Vagina (tissue), 2 donors: ENCODE measurements at regions not wholly inside any gene's neighbourhood (a gene's known extent, or its start where the extent isn't known, plus 50 kb on each side); places are given as distances from the start of the nearest gene placed in this dataset.

Experiments
- POLR2A ChIP-seq, 2 donors: fragments of 450-650 bp; IDR thresholded peaks; one replicate each; pipeline ENCODE4 v1.6.1; 2017; ENCODE audit warnings: antibody characterized with exemption in 2 of 2, mild to moderate bottlenecking in 2 of 2, moderate library complexity in 2 of 2
- POLR2AphosphoS5 ChIP-seq, 2 donors: sonication (generic); formaldehyde crosslinking; IDR thresholded peaks; one replicate each; pipeline ENCODE4 v1.9.0; 2017; ENCODE audit warnings: antibody characterized with exemption in 2 of 2, mild to moderate bottlenecking in 2 of 2, low read depth in 1 of 2; ENCODE audit not compliant: insufficient read depth in 1 of 2
- TF ChIP-seq, protein P1 (sequence below), 3 experiments: fragments of 450-650 bp in 2 of 3; fragments of 200-600 bp in 1 of 3; sonication (generic) in 1 of 3; IDR thresholded peaks; one replicate each; pipeline ENCODE4 v1.5.1; 2017 to 2019; ENCODE audit warnings: antibody characterized with exemption in 3 of 3, mild to moderate bottlenecking in 2 of 3, moderate library complexity in 2 of 3

DNA sequence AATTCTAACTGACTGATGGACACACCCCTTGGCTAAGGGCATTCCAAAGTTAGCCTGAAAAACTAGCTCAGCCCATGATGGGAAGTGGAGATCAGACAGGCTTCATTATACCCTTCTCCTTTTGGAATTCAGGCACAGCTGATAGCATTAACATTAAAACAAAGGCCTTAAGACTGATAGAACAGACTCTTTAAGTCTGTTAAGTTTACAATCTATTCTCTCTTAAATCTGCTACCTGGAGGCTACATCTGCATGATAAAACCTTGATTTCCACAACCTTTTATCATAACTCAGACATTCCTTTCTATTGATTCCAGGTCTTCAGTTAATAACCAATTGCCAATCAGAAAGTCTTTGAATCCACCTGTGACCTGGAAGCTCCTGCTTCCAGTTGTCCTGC is 281.4 kb downstream of the TUSC1 start:
- TF ChIP-seq, protein P1, sequence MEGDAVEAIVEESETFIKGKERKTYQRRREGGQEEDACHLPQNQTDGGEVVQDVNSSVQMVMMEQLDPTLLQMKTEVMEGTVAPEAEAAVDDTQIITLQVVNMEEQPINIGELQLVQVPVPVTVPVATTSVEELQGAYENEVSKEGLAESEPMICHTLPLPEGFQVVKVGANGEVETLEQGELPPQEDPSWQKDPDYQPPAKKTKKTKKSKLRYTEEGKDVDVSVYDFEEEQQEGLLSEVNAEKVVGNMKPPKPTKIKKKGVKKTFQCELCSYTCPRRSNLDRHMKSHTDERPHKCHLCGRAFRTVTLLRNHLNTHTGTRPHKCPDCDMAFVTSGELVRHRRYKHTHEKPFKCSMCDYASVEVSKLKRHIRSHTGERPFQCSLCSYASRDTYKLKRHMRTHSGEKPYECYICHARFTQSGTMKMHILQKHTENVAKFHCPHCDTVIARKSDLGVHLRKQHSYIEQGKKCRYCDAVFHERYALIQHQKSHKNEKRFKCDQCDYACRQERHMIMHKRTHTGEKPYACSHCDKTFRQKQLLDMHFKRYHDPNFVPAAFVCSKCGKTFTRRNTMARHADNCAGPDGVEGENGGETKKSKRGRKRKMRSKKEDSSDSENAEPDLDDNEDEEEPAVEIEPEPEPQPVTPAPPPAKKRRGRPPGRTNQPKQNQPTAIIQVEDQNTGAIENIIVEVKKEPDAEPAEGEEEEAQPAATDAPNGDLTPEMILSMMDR (IDR thresholded peaks at IDR 0.05), result no peak
- no peak for TF ChIP-seq POLR2A (IDR thresholded peaks at IDR 0.05)
- no peak for TF ChIP-seq POLR2AphosphoS5 (IDR thresholded peaks at IDR 0.05; ENCODE audit: insufficient read depth in 1 of 2, low read depth in 1 of 2)
